DMS 273 (cell line): ENCODE measurements at regions not wholly inside any gene's neighbourhood (a gene's known extent, or its start where the extent isn't known, plus 50 kb on each side); places are given as distances from the start of the nearest gene placed in this dataset.

Experiments
- DNase-seq: peaks from one replicate; lab custom pipeline; 2025; ENCODE audit not compliant: unreplicated experiment; lab: John Stamatoyannopoulos, UW

- no peak for DNase-seq
Measured at GRCh38 chr11:134830312-134830711, 418.3 kb upstream of the B3GAT1 start.

DNA sequence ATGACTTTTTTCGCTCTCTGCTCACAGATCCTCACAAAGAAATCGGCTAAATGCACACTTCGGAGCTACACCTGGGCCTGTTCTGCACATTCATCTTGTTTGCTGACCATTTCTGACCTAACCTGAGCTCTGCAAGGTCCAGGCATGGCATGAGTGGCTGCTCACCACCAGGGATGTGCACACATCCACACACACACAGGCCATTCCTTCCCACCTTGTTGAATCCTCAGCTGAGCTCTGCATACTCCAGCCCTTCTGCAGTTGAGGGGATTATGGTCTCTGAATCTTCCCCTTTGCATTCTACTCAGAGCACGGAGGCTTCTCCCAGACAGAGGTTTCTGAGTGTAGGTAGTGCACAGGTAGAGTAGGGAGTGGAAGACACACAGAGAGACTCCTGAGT, 411.9 kb upstream of the B3GAT1 start:
- DNase-seq, result no peak

- no peak for DNase-seq
Measured at GRCh38 chr11:134822897-134823296, 410.9 kb upstream of the B3GAT1 start.

- no peak for DNase-seq
Measured at GRCh38 chr11:134821422-134821821, 409.4 kb upstream of the B3GAT1 start.

- peak; percentile 22 for DNase-seq
Measured at GRCh38 chr11:134819041-134819440, 407.0 kb upstream of the B3GAT1 start.

GRCh38 chr11:134818516-134818915, 406.5 kb upstream of the B3GAT1 start:
- DNase-seq, result no peak

DNA sequence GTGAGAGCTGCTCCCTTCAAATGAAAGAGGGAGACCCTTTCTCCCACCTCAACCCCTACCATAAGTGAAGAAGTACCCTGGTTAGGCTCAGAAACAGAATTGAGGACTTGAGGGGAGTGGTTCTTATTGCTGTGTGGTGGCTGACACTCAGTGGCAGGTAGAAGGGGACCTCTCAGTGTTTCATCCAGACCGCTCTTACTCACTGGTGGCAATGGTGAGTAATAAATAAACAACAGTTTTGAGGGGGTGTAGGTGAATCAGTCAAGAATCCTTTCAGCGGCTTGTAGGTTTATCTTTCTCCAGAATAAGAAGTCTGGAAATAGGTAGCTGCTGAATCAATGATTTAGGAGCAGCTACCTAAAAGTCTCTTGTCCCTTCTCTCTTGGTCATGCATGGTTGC, 403.4 kb upstream of the B3GAT1 start:
- no peak for DNase-seq

GRCh38 chr11:134807997-134808396, 396.0 kb upstream of the B3GAT1 start:
- no peak for DNase-seq

- DNase-seq, result no peak
Measured at GRCh38 chr11:134802598-134802997, 390.6 kb upstream of the B3GAT1 start.

GRCh38 chr11:134802116-134802515, 390.1 kb upstream of the B3GAT1 start:
- no peak for DNase-seq

DNA sequence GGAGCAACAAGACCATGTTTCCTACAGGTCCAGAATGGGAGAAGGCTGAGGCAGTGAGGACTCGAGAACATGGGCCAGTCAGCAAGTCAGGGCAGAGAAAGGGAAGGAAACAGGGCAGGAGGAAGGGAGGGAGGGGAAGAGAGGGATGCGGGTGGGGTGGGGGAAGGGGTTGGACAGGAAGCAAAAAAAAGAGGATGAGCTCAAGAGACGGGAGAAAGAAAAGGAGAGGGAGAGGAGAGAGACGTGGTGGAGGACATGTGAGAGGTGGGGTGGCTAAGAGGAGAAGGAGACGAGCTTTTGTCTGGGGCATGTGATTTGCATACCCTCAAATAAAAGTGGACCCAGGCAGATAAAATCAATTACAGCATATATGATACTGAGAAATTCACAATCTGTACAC, 389.5 kb upstream of the B3GAT1 start:
- no peak for DNase-seq

DNA sequence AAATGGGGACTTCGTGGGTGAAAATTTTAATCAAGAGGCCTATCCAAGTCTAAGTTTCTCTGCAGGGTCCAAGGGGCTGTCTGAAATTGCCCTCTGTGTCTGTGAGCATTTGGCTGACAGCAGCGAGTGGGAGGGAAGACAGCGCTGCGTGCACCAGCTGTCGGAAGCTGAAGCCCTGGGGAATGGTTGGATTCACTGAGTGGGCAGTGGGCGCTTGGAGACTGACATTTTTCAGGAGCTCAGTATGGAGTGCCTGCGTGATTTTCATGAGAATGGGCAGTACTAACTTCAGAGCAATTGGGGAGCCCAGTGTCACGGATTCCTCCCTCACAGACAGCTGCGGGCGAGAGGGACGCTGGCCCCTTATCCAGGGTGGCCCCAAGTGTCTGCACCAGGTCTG, 388.8 kb upstream of the B3GAT1 start:
- no peak for DNase-seq

- no peak for DNase-seq
Measured at GRCh38 chr11:134800130-134800529, 388.1 kb upstream of the B3GAT1 start.

DNA sequence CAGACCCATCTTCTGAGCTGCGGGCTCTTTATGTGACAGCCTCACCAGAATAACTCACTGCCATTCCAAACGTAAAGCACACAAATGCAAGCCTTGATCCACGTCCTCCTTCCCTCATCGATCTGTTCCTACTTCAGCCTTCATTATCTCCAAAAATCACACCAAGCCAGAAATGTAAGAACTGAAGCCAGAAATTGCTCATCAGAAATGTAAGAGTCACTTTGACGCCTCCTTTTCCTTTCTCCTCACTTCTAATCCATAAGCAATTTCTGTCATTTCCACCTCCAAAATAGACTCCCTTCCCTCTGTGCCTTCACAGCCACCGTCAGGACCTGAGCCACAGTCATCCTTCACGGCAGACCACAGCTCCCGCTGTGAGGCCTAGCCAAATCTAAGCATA, 387.3 kb upstream of the B3GAT1 start:
- no peak for DNase-seq

DNA sequence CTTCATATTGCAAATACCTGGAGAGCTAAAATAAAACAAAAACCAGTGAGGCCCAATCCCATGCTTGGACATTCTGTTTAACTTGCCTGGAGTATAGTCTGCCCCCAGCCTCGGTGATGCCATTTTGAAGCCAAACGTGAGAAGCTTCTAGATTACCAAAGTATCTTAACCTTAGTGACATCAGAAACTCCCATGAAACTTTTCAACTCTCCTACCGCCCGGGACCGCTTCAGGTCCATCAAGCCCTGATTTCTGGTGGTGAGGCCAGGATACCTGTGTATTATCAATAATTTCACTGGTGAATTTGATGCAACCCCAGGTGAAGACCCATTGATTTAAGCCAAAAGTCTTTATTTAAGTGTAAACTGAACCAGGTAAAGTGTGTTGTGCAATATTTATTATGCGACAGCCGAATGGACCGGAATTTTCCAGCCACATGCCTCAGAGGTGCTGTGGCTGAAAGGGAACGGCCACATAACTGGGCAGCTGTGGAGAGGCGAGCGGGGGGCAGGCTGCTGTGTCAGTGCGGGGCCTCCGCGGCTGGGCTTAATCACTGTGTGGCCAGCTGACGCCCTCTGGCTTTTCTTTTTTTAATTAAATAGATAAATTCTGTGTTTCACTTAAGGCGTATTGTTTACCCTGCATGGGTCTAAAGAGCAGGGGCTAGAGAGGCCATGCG, 385.5 kb upstream of the B3GAT1 start:
- no peak for DNase-seq

- DNase-seq, result no peak
Measured at GRCh38 chr11:134795017-134795416, 383.0 kb upstream of the B3GAT1 start.

DNA sequence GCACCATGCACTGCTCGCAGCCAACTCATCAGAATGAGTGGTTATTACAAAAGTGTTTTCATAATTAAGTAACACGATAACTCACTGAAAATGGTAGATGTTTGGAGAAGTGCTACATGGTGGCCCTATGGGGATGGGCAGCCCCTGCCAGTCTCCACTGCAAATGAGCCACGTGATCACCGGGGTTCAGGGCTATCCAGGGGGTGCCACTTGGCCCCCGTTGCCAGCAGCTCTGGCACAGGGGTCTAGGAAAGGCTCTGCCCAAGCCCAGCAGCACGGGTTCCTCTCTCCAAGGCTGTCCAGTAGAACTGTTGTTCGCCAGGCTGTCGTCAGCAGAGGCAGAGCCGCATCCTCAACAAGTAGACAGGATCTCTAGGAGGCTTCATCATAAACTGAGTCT, 382.1 kb upstream of the B3GAT1 start:
- no peak for DNase-seq

DNA sequence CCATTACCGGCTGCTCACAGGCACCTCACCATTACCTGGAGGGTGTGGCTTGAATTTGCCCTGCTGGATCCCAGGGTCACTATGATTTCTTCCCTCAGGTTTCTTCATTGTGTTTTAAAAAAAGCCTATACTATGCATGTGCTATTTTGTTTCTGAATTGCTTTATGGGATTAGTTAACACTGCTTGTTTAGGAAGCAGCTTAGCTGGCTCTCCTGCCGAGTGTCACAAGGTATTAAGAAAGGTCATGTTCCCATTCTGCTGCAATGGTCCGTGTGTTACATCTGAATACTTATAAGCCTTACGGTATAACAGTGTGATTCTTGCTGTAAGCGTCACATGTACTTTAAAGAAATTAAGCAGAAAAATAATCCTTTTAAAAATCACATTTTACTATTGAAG, 380.6 kb upstream of the B3GAT1 start:
- DNase-seq, result no peak

- DNase-seq, result no peak
Measured at GRCh38 chr11:134792044-134792443, 380.0 kb upstream of the B3GAT1 start.

DNA sequence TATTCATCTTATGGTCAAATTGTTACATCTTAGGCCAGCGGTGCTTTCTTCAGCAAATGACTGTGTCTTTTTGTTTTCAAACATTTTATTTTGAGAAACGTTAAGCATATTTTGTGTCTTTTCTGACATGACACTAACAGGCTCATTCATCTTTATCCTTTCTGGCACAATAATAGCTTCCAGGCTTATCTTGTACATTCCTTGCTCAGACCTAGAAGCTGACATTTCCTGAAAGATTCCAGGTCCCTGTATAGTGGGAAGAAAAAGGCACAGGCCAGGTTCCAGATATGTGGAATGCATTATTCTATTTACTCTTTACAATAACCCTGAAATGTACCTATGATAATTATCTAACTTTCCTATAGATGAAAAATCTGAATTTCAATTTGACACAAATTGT, 379.1 kb upstream of the B3GAT1 start:
- DNase-seq, result no peak

DNA sequence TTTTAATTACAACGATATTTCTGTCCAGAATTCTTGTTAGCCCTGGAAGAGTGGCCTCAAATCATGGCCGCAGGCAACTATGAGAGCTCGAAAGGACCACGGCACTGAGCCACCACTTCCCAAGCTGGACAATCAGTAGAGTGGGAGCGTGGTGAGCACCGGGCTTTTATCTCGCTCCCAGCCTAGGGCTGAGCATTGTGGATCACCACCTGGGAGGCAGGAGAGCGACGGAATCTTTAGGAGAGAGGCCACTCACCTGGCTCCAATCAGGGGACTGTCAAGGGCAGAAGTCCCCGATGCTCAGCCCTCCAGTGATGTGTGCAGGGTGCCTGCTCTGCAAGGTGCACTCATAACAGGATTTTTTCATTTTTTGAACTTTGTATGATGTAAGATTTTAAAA, 377.1 kb upstream of the B3GAT1 start:
- DNase-seq, result no peak

DNA sequence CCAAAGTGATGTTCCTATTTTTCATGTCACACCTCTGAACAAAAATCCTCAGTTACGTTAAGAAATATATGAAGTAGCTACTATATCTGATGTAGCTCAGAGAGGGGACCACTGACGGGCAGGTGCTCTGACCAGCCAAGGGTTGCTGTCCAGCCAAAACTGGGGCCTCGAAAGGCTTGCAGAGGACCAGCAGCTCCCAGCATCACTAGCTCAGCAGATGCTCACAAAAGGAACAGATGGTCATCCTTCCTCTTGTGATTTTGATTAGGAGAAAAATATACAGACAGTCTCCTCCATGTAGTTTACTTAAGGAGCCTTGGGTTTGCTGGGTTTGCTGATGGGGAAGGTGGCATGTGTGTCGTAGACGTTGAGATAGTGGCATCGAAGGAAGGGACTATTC, 374.6 kb upstream of the B3GAT1 start:
- peak; percentile 22 for DNase-seq

DNA sequence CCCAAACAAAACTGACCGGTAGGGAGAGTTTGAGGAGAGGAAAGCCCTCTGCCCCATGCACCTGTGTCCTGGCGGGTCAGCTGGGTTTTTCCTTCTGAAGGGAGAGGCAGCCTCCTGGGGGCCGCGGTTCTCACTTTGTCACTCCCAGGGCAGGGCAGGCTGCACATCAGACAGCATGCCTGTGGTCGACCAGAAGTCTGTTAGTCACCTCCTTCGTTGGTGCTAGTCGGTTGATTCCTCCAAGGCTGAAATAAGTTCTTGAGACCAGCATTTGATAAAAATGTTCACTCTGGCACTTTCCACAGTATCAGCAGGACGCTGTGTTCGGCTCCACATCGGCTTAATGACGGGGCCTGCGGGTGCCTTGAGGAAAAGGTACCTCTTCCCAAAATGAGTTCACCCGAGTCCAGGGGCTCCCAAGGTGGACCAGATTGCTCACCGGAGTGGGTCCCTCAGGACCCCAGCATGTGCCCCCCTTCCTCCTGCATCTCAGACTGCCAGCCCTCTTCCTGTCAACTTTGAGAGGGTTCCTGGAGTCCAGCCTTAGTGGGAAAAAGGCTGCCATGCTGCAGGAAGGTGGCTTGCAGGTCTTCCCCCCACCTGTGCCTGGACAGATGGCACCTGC, 373.7 kb upstream of the B3GAT1 start:
- DNase-seq, result no peak
